ENCODE measurements at regions not wholly inside any gene's neighbourhood (a gene's known extent, or its start where the extent isn't known, plus 50 kb on each side); places are given as distances from the start of the nearest gene placed in this dataset.

DNA sequence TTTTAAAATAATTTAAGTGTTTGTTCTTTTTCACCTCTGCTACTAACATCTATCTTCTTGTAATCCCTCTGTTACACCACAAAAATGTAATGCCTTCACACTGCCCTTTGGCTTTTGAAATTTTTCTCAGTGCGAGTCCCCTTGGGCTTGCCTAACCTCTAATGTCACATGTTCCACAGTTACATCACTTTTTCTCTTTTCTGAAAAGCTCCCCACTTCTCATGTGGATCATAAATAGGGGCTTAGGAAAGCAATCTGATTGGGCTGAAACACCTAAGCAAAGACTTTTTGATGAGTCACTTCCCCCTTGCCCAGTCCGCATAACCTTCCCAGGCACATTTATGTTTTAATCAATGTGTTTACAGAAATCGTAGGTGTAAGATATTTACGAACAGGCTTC, 288.2 kb downstream of the IPMK start:
- 75 to 79% (median 76%) methylated on average over 4 of the region's 4 CpGs for WGBS, 3 donors

GRCh38 chr10:57977262-57977661, 290.4 kb downstream of the IPMK start:
- no peaks in the 10 kb centered on the region for H3K4me1 ChIP-seq
- H3K4me3 ChIP-seq = no peak overlapping the region
- H3K36me3 ChIP-seq (ENCODE audit: insufficient read depth in 1 of 2, low read depth in 1 of 2) = no peaks in the 10 kb centered on the region
- no peak for TF ChIP-seq CTCF (IDR thresholded peaks at IDR 0.05)
- WGBS, 3 donors = 87 to 99% (median 95%) methylated on average over 1 of the region's 1 CpG
- intact Hi-C loops (cut with DNase I) = no loop called here
- H3K9me3 ChIP-seq = no peaks in the 10 kb centered on the region
- H3K27me3 ChIP-seq (ENCODE audit: insufficient read depth in 3 of 3, low read length in 2 of 3) = no peaks in the 10 kb centered on the region
- DNase-seq = no peak
- no peak overlapping the region for H3K27ac ChIP-seq
- ATAC-seq = no peak

More for the DNA sequence above, 288.2 kb downstream of the IPMK start:
- Histone ChIP-seq H3K4me3 (no peak overlapping the region), H3K9me3 (no peaks in the 10 kb centered on the region), H3K4me1 (no peaks in the 10 kb centered on the region), H3K27ac (no peak overlapping the region), H3K36me3 (ENCODE audit: insufficient read depth in 1 of 2, low read depth in 1 of 2) (no peaks in the 10 kb centered on the region), H3K27me3 (ENCODE audit: insufficient read depth in 3 of 3, low read length in 2 of 3) (no peaks in the 10 kb centered on the region)
- TF ChIP-seq CTCF (IDR thresholded peaks at IDR 0.05) = no peak
- intact Hi-C loops (cut with DNase I) = no loop called here
- ATAC-seq = no peak
- DNase-seq = no peak

DNA sequence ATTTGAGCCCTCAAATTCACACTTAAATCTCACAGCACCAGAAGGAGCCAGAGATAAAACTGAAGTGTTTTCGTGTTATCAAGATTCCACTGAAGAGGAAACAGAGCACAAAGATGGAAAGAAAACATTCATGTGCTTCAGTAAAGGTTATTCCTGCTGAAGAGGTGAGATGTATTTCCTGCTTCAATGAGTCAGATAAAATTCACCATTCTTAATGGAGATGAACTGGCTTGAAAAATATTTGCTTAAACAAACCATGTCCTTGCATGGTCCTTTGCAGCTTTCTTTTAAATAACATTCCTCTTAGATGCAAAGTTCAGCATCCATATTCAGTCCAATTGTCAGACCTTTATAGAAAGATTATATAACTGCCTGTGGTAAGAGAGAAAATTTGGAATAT, 294.2 kb downstream of the IPMK start:
- WGBS, 3 donors = 59 to 62% (median 60%) methylated on average over 1 of the region's 1 CpG
- DNase-seq (no peak), ATAC-seq (no peak)
- Histone ChIP-seq H3K36me3 (ENCODE audit: insufficient read depth in 1 of 2, low read depth in 1 of 2) (no peaks in the 10 kb centered on the region), H3K4me3 (no peak overlapping the region), H3K27me3 (ENCODE audit: insufficient read depth in 3 of 3, low read length in 2 of 3) (no peaks in the 10 kb centered on the region), H3K9me3 (no peaks in the 10 kb centered on the region), H3K4me1 (no peaks in the 10 kb centered on the region), H3K27ac (no peak overlapping the region)
- intact Hi-C loops (cut with DNase I) = no loop called here
- no peak for TF ChIP-seq CTCF (IDR thresholded peaks at IDR 0.05)

GRCh38 chr10:57972783-57973182, 294.9 kb downstream of the IPMK start:
- intact Hi-C loops (cut with DNase I) = no loop called here
- Histone ChIP-seq H3K4me3 (no peak overlapping the region), H3K36me3 (ENCODE audit: insufficient read depth in 1 of 2, low read depth in 1 of 2) (no peaks in the 10 kb centered on the region), H3K27me3 (ENCODE audit: insufficient read depth in 3 of 3, low read length in 2 of 3) (no peaks in the 10 kb centered on the region), H3K4me1 (no peaks in the 10 kb centered on the region), H3K9me3 (no peaks in the 10 kb centered on the region), H3K27ac (no peak overlapping the region)
- no peak for TF ChIP-seq CTCF (IDR thresholded peaks at IDR 0.05)
- 75 to 84% (median 75%) methylated on average over 2 of the region's 2 CpGs for WGBS, 3 donors
- ATAC-seq = no peak
- no peak for DNase-seq

DNA sequence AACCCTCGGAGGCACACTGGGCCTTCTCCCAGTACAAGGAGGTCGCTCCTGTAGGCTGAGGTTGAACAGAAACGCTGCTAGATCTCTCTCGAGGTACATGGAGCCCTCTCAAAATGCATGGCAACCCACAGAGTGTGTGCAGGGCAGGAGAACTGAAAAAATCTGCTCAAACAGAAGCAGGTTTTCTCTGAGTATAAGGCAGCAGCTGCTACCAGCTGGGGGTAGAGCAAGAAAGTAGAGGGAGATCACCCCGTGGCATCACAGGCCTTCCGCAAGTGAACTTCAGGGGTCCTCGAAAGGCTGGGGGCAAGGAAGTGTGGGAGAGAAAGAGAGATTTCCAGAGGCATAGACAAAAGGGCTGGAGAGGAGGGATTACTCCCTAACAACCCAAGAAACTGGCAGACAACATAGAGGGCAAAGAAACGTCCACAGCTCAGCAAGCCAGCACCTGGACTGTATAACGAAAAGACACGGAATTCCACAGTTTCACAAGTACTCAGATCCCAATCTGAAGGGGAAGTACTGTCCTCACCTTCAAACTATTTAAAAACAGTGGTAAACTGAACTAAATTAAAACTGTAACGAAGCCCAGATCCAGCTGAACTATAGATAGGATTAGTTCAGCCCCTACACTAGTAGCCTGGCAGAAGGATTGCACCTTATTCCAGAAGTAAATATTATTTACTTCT, 299.2 kb downstream of the IPMK start:
- no peak for TF ChIP-seq CTCF (IDR thresholded peaks at IDR 0.05)

More for the DNA sequence above, 299.2 kb downstream of the IPMK start:
- Histone ChIP-seq H3K4me1 (no peaks in the 10 kb centered on the region), H3K9me3 (no peaks in the 10 kb centered on the region), H3K27me3 (ENCODE audit: insufficient read depth in 3 of 3, low read length in 2 of 3) (no peaks in the 10 kb centered on the region), H3K27ac (no peak overlapping the region), H3K4me3 (no peak overlapping the region), H3K36me3 (ENCODE audit: insufficient read depth in 1 of 2, low read depth in 1 of 2) (no peaks in the 10 kb centered on the region)
- ATAC-seq (no peak), DNase-seq (no peak)
- intact Hi-C loops (cut with DNase I) = no loop called here
- WGBS, 3 donors = 46 to 60% (median 53%) methylated on average over 11 of the region's 11 CpGs
